Islet of Langerhans (tissue), 1 donor: ENCODE measurements at regions not wholly inside any gene's neighbourhood (a gene's known extent, or its start where the extent isn't known, plus 50 kb on each side); places are given as distances from the start of the nearest gene placed in this dataset.
"Not testable (repeated sequence)": the region's sequence is repeated elsewhere in the genome, so short reads cannot be mapped to it uniquely, and the experiment has no call there.

Experiments used
- FAIRE-seq: peaks from one replicate; lab custom pipeline; 2011; peaks lifted over from hg19 to GRCh38; lab: Jason Lieb, UNC

- no peak for FAIRE-seq
Observed at GRCh38 chr17:53765609-53766008, 57.1 kb upstream of the KIF2B start.

DNA sequence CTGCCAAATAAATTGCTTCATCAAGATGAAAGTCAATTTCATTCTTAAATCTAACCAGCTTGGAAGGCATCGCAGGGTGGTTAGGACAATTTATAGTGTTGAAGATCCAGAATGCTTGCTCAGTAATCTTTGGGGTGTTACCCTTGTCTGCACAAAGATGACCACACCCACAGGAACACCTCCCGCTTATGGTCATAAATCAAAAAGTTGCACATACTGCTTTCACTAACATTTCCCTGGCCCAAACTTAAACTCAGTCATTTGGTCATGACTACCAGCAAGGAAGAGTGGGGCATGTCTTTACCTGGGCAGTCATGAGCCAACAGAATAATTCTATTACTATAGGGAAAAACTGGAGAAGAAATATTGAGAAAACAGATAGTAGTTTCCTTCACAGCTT, 57.6 kb upstream of the KIF2B start:
- no peak for FAIRE-seq

- FAIRE-seq = no peak
Observed at GRCh38 chr17:53757559-53757958, 65.2 kb upstream of the KIF2B start.

DNA sequence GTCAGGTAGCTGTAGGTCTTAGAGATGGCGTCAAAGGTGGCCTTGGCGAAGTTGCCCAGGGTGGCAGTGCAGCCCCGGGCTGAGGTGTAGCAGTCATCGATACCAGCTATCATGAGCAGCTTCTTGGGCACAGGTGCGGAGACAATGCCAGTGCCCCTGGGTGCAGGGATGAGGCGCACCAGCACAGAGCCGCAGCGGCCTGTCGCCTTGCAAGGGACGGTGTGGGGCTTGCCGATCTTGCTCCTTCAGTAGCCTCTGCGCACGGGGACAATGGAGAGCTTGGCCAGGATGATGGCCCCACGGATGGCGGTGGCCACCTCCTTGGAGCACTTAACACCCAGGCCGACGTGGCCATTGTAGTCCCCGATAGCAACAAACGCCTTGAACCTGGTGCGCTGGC, 65.6 kb upstream of the KIF2B start:
- not testable (repeated sequence) for FAIRE-seq

GRCh38 chr17:53749178-53749577, 73.5 kb upstream of the KIF2B start:
- FAIRE-seq = no peak

DNA sequence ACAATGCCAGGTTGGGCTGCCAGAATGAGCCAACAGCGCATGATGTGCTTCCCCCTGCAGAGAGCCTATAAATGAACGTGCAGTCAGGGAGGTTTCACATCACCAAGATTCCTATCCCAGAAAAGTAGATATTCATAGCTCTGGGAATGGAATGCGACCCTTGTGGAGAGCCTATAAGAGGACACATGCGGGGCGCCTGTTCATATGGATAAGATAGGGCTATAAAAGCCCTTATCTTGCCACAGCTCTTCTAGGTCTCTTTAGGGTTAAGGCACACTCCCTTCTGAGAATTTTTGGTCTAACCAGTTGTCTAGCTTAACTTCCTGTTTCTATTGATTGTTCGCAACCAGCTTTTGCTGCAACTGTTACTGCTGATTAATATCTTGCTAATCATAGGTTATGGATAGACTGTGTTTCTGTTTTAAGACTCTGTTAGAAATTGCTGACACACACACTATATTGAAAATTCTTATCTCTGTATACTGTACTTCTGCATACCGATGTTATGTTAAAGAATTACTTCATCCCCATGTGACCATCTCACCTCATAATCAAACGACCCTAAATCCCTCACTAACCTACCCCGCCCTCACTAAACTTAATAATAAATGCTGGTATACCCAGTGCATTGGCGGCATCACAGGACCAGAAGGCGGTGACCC, 74.4 kb upstream of the KIF2B start:
- FAIRE-seq = not testable (repeated sequence)

DNA sequence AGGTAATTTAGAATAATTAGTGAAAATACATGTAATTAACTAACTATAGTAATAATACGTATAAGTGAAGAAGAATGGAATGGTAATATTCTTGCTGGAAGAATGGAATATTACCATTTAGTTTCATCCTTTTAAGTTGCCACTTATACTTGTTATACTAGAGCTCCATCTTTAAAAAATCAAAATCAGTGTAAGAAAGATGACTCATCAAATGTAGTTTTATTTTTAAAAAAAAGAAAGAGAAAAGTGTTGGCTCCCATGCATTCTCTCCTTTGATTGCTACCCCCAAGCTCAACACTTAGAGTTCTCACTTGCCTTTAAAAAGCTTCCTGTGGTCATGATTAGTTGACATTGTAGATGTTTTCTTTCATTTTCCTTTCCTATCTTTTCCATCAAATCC, 82.4 kb upstream of the KIF2B start:
- no peak for FAIRE-seq

DNA sequence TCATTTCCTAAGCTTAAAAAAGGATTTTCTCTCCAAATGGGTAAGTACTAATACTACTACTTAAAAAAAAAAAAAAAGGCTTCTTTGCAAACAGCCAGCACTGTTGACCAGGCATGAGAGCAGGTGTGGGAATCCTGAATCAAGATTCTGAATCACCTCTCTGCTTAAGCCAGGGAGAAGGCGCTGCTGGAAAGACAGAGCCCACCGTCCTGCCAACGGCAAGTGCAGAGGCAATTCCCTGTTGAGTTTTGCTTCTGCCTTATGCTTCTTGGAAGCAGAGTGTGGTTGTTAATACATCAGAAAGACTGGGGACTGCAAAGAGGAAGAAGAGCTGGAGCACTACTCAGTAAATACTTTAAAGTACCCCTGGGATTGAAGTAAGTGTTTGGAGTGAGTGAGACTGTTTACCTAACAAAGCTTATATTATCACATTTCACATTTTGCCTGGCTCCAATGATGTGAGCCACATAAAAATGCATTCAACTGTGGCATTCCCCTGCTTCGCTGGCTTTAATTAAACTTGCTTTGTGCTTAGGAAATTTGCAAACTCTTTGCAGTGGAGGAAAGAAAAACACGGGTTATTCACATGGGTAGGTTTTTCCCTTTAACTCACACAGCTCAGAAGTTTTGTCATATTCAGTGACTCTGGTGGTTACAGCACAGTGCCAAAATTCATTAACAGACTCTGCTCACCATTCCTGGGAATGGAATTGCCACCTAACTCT, 86.0 kb upstream of the KIF2B start:
- FAIRE-seq = no peak

DNA sequence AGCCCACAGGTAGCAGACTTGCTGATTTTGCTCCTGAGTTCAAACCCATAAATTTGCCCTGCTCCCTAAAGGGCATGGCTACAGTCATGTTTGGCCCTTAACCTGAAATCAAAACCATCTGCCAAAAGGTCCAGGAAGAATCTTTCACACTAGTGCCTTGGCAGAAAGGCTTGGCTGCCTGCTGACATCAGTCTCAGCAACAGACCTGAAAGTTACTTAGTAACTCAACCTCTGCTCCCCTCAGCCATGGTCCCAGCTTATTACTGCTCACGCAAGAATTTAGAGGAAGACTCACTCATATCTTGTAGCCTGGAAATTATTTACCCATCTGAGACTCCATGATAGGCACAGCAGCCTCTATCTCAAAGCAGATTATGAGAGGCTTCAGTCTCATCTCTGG, 98.0 kb upstream of the KIF2B start:
- no peak for FAIRE-seq

DNA sequence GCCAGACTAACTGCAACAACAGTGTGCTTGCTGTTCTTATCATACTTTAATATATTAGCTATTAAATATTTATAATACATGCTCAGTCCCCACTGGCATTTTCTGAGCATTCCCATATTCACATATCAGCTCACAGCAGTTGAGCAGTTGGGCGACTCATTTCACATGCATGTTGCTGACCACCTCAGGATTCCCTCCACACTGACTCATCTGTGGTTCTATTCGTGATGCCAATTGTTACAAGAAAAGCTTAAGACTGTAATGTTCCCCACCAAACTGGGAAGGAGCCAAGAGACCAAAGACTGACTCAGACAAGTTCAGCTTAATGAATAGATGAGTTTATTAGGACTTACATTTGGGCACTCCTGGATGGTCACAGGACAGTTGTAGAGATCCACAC, 100.3 kb upstream of the KIF2B start:
- FAIRE-seq = no peak

DNA sequence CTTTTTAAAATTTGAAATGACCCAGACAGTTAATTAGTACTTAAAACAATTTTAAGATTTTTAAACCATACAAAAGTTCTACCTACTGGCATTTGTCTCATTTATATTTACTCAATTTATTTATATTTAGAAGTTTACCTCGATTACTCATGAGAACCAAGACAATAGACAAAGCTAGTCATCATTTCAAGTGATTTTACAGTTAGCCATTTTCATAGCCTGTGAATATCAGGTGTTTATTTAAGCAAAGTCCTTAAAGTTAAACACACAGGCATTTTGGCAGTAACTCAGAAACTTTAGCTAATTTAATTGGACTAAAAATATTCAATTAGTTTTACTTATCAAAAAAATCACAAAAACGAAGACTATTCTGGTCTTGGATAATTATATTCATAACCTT, 101.6 kb upstream of the KIF2B start:
- FAIRE-seq = no peak

DNA sequence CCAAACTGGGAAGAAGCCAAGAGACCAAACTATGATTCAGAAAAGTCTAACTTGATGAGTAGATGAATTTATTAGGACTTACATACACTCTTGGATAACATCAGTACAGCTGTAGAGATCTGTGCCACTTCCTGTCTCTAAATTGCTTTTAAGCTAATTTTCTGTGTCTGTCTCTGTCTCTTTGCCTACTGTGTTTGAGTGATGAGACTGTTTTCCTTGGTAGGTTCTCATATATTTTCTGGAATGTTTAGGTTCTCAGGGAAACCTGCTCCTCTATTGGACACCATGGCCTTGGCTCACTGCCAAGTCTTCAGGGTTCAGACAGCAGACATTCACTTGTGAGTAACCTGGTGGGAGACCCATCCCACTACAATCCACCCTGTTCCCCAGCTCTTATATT, 103.5 kb upstream of the KIF2B start:
- no peak for FAIRE-seq

- FAIRE-seq = no peak
Observed at GRCh38 chr17:53707566-53707965, 115.2 kb upstream of the KIF2B start.

GRCh38 chr17:53696286-53696685, 126.4 kb upstream of the KIF2B start:
- FAIRE-seq = no peak

DNA sequence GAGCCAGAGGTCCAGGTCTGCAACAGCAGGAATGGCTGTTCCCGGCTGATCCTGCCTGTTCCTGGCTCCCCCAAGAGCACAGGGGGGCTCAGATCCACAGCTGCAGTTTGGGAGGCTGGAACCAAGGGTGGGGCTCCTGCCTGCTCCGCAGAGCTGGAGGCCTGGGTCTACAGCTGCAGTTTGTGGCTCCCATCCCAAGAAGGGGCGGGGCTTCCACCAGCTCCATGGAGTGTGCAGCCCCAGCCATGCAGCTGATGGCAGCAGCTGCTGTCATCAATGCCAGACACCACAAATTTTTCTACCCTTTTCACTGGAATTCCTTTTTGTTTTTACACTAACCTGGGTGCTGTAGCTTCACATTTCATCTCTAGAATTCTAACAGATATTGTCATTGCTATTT, 135.4 kb upstream of the KIF2B start:
- FAIRE-seq = no peak

GRCh38 chr17:53680745-53681144, 142.0 kb upstream of the KIF2B start:
- FAIRE-seq = no peak

- no peak for FAIRE-seq
Observed at GRCh38 chr17:53668854-53669253, 153.9 kb upstream of the KIF2B start.

- no peak for FAIRE-seq
Observed at GRCh38 chr17:53662608-53663007, 160.1 kb upstream of the KIF2B start.

DNA sequence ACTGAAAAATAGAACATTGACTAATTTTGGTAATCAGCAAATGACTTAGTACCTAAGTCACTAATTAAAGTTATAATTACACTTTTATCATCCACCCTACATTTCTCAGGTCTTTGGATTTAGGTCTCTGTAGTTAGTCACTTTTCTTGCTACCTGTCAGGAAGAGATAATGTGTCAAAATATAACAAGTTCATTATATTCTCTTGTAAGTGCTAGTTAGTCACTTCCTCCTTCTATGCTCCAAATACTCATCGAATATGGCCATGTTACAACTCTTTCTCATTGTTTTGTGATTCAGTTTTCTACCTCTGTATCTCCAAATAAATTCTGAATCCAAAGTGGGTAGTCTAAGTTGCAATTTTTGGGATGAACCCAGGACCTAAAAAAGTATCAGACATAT, 163.5 kb upstream of the KIF2B start:
- FAIRE-seq = no peak

DNA sequence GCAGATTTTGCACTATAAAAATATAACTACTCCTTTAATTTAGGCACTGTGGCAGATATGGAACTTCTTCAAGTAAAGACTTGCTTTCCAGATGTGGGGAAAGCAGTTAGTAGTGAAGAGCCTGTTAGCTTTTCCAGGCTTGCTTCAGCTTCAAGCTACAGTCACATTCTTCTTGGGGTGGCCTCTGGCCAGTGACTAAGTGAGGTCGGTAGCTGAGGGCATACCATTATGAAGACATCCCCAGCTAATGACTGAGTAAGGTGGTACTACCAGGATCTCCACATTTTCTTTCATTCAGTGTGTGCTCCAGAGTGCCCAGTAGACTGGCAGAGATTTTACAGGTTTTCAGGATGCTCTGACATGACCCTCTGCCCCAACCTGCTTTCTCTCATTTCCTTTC, 167.1 kb upstream of the KIF2B start:
- FAIRE-seq = no peak

GRCh38 chr17:53649201-53649600, 173.5 kb upstream of the KIF2B start:
- no peak for FAIRE-seq

- no peak for FAIRE-seq
Observed at GRCh38 chr17:53646835-53647234, 175.9 kb upstream of the KIF2B start.

GRCh38 chr17:53640808-53641207, 181.9 kb upstream of the KIF2B start:
- FAIRE-seq = no peak

- FAIRE-seq = no peak
Observed at GRCh38 chr17:53635444-53635843, 187.3 kb upstream of the KIF2B start.
